NCI-H774 (cell line): ENCODE measurements at regions not wholly inside any gene's neighbourhood (a gene's known extent, or its start where the extent isn't known, plus 50 kb on each side); places are given as distances from the start of the nearest gene placed in this dataset.
"Not testable (repeated sequence)": the region's sequence is repeated elsewhere in the genome, so short reads cannot be mapped to it uniquely, and the experiment has no call there.

Experiments
- DNase-seq: peaks from one replicate; lab custom pipeline; 2025; lab: John Stamatoyannopoulos, UW

DNA sequence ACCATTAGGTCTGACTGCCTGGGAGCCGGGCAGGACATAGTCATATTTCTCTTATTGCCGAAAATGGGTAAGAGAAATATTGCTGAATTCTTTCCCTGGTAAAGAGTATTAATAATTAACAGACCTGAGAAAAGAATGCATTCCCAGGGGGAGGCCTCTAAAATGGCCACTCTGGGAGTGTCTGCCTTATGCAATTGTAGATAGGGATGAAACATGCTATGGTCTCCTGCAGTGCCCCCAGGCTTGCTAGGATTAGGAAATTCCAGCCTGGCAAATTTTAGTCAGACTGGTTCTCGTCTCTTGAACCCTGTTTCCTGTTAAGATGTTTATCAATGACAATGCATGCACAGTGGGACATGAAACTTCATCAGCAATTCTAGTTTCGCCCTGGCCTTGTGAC, 975.7 kb downstream of the TBC1D32 start:
- not testable (repeated sequence) for DNase-seq

- no peak for DNase-seq
Observed at GRCh38 chr6:120357447-120357846, 976.8 kb downstream of the TBC1D32 start.

DNA sequence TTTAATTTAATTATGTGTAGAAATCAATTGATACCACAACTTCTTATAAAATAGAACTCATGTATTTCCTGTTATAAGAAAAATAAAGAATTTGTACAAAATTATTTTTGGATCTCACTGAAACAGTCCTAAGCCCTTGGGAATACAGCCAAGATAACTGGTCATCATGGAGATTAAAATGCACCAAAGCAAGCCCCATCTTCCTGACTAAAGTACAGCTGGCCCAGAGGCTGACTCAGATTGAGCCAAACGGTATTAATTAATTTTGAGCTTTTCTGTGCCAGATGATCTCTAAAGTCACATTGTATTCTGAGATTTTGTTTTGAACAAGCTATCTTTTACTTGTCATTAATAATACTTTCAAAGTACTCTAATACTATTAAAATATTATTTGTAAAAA, 978.5 kb downstream of the TBC1D32 start:
- DNase-seq, result no peak

- no peak for DNase-seq
Observed at GRCh38 chr6:120354452-120355098, 979.7 kb downstream of the TBC1D32 start.

GRCh38 chr6:120352491-120352890, 981.8 kb downstream of the TBC1D32 start:
- no peak for DNase-seq

DNA sequence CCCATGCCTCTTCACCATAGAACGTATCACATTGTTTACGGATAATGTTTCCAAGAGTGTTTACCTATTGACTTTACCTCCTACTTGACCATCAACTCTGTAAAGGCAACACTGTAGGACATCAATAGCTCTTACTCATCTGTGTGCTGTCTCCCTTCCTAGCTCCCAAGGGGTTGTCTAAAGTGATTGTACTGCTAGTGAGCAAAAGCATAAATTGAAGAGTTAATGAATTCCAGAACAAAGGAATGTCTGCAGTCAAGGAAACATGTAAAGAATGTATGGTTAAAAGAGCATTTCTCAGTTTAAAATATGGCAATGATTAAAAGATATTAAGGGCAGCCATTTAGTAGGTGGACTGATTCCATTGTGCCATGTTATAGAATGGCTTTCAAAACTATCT, 985.4 kb downstream of the TBC1D32 start:
- no peak for DNase-seq

GRCh38 chr6:120328521-120328920, 979.0 kb upstream of the MAN1A1 start:
- DNase-seq, result no peak

- DNase-seq, result no peak
Observed at GRCh38 chr6:120320481-120321162, 971.1 kb upstream of the MAN1A1 start.

DNA sequence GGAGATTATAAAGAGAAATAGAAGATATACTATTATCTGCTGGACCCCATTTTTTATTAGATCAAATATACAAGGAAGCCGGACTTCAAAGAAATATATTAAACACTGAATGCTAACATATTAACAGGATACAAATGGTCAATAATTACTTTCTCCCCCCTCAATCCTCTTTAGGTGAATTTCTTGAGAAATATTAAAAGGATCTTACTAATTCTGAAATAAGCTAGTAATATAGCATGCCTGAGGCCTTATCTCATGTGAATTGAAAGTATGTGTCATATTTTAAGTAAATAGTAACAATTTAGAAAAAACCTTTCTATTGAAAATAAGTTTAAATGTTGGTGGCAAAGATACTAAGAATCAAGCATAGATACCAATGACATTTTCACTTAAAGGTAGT, 954.7 kb upstream of the MAN1A1 start:
- DNase-seq, result no peak

GRCh38 chr6:120303527-120303926, 954.0 kb upstream of the MAN1A1 start:
- no peak for DNase-seq

DNA sequence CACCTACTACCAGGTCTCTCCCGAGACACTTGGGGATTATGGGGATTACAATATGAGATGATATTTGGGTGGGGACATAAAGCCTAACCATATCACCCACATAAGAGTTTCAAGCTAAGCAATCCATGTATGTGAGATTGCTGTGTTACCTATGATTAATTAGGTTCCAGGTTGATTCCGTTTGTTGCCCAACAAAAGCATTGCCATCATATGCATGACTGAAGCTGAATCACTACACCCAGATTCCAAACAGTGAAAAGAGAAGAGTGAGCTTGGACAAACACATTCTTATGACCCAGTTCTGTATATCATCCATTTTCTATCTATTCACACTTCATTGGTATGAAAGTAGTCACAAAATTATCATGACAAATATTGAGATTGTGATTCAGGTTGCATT, 952.5 kb upstream of the MAN1A1 start:
- DNase-seq, result no peak

DNA sequence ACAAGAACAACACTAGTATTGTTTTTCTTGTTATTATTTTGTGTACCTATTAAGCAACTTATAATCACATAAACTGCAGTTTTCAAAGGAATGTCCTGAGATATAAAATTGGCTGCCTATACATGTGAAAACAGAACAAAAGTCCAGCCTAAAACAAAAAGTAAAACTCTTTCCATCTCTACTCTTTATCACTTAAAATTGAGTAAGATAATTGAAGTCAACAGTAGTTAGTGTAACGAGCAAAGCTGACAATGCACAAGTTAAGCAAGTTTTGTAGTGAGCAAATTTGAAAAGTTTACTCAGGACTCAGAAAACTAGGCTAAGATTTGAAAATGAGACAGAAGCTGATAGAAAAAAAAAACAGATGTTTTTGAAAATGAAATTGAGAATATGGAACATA, 941.4 kb upstream of the MAN1A1 start:
- DNase-seq, result no peak

DNA sequence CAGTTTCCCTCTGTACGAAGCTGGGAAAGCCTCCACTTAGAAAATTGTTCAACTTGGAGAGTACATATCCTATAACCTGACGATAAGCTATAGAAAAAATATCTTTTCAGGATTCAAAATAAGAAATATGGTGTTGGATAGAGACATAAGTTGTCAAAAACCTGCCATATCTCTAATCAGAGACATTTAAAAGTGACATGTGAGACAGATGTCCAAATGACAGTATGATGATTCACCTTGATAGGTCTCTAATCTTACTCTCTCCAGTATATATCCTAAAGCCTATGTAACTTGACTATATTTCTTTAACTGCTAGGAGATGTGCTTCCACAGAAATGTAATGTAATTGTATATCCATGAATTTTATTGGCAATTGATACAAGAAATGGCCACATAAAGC, 932.4 kb upstream of the MAN1A1 start:
- no peak for DNase-seq

- DNase-seq, result no peak
Observed at GRCh38 chr6:120279466-120280167, 930.1 kb upstream of the MAN1A1 start.

DNA sequence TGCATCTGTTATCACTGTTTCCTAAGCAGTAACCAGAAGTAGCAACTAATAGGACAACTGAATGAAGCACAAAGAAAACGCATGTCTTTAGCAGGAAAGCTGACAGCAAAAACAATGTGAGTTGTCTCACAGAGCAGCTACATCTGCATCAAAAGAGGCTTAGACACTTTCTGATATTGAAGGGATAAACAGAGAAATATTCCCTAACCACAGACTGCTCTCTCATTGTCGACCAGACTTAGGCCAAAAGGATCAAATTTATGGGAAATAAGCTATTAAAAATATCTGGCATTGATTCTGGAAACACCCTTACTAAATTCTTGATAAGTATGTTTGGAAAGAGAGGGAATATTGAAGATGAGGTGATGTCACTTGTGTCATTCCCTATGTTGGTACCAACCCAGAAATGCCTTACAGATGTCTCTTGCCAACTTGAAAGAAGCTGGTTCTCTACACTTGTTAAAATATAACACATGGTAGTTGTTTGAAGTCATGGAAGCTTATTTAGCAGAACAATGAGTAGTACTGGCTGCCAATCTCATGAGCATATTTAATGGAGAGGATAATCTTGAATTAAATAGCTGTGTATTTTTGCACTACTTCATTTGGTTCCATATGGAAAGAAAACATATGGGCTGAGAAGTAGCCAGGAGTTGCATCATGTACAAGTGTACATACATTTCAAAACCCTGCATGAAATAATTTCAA, 929.3 kb upstream of the MAN1A1 start:
- no peak for DNase-seq

DNA sequence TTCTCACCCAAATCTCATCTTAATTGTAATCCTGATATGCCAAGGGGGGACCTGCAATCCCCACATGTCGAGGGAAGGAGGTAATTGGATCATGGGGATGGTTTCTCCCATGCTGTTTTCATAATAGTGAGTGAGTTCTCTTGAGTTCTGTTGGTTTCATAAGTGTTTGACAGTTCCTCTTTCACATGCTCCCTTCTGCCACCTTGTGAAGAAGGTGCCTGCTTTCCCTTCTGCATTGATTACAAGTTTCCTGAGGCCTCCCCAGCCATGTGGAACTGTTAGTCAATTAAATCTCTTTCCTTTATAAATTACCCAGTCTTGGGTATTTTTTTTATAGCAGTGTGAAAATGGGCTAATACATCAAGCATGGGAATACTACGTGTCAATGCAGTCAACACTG, 925.0 kb upstream of the MAN1A1 start:
- no peak for DNase-seq

DNA sequence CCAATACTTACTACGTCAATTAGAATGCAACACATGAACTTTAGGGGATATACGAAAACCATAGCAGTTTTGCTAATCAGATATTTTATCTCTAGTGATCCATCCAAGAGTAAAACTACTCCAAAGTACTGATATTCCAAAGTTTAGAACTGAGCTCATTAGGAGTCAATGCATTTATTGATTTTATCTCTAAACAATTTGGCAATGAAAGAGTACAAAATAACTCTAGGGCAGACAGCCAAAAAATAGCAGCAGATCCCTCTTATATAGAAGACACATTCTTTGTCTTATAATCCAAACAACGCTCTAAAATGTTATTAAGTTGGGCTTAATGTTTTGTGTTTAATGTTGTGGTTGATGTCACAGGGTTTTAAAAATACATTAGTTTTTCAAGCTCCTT, 923.9 kb upstream of the MAN1A1 start:
- DNase-seq, result no peak

DNA sequence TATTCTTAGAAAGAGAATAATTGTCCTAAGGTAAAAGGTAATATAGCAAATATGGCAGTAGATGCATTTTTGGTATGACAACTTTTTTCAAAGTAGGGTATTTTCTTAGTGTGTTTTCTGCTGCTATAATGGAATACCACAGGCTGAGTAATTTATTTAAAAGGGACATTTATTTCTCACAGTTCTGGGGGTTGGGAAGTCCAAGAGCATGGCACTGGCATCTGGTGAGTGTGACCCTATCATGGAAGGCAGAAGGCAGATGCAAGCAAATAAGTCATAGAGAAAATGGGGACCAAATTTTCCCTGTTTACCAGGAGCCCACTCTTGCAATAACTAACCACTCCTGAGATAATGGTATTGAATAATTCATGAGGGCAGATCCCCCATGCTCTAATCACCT, 922.5 kb upstream of the MAN1A1 start:
- DNase-seq, result no peak

DNA sequence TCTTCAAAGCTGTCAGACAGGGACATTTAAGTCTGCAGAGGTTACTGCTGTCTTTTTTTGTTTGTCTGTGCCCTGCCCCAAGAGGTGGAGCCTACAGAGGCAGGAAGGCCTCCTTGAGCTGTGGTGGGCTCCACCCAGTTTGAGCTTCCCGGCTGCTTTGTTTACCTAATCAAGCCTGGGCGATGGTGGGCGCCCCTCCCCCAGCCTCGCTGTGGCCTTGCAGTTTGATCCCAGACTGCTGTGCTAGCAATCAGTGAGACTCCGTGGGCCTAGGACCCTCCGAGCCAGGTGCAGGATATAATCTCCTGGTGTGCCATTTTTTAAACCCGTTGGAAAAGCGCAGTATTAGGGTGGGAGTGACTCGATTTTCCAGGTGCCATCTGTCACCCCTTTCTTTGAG, 918.7 kb upstream of the MAN1A1 start:
- not testable (repeated sequence) for DNase-seq

- DNase-seq, result no peak
Observed at GRCh38 chr6:120262354-120262753, 912.8 kb upstream of the MAN1A1 start.

DNA sequence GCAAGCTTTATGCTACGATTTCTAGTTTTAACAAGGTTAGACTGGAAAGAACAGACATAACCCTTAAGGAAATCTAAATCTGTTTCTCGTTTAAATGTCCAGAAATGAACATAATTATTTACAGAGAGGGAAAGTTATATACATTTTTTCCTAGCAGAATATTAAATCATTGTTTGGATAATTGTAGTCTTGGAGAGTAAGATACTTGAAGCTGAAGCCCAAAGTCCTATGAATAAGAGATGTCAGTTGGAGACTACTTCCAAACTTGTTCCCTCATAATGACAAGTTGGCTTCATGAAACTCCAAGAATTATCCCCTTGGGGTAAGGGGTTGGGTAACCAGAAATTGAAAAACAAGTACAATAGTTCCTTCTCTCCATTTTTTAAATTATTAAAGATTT, 911.1 kb upstream of the MAN1A1 start:
- DNase-seq, result no peak

DNA sequence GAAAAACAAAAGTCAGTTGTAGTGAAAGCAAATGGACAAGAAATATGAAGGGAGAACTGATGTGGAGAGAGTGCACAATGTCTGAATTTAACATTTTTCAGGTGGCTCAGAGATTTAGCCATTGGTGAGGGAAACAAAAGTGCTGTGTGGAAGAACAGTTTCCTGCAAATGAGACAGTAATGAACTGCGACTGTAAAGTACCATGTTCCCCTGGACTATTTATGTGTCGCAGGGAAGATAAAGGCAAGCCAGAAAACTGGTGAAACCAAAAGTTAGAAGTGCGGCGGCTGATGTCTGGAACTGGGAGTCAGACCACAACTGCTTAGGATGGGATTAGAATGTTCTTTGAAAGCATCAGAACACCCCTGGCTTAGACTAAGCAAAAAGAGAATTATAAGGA, 905.1 kb upstream of the MAN1A1 start:
- no peak for DNase-seq

GRCh38 chr6:120248451-120248850, 898.9 kb upstream of the MAN1A1 start:
- DNase-seq, result no peak
